WERI-Rb-1 (cell line): ENCODE measurements at regions not wholly inside any gene's neighbourhood (a gene's known extent, or its start where the extent isn't known, plus 50 kb on each side); places are given as distances from the start of the nearest gene placed in this dataset.

Experiments
- DNase-seq: peaks from one replicate; pipeline ENCODE4 v3.0.0-alpha.2; 2020
- H3K27ac ChIP-seq: fragments of 250-450 bp; sonication (Bioruptor Pico); 2 replicates; pipeline ENCODE4 v1.5.1; 2020; ENCODE audit warnings: mild to moderate bottlenecking, moderate library complexity
- H3K27me3 ChIP-seq: fragments of 250-450 bp; sonication (Bioruptor Pico); 2 replicates; pipeline ENCODE4 v1.5.1; 2021; ENCODE audit warnings: mild to moderate bottlenecking, low read depth, moderate library complexity; ENCODE audit not compliant: insufficient read depth, severe bottlenecking
- H3K36me3 ChIP-seq: fragments of 250-450 bp; sonication (Bioruptor Pico); 2 replicates; pipeline ENCODE4 v1.5.1; 2020; ENCODE audit warnings: mild to moderate bottlenecking, moderate library complexity
- H3K4me3 ChIP-seq: 2 replicates; pipeline ENCODE4 v1.5.1; 2011; ENCODE audit warnings: low read depth, mild to moderate bottlenecking, control low read depth, low read length
- H3K9me3 ChIP-seq: fragments of 250-450 bp; sonication (Bioruptor Pico); 2 replicates; pipeline ENCODE4 v1.5.1; 2021; ENCODE audit warnings: mild to moderate bottlenecking, moderate library complexity; ENCODE audit not compliant: severe bottlenecking
- CTCF ChIP-seq: IDR thresholded peaks from 2 replicates; pipeline ENCODE4 v1.5.1; 2011; ENCODE audit warnings: low read depth, mild to moderate bottlenecking, control low read depth, inconsistent platforms, low read length

DNA sequence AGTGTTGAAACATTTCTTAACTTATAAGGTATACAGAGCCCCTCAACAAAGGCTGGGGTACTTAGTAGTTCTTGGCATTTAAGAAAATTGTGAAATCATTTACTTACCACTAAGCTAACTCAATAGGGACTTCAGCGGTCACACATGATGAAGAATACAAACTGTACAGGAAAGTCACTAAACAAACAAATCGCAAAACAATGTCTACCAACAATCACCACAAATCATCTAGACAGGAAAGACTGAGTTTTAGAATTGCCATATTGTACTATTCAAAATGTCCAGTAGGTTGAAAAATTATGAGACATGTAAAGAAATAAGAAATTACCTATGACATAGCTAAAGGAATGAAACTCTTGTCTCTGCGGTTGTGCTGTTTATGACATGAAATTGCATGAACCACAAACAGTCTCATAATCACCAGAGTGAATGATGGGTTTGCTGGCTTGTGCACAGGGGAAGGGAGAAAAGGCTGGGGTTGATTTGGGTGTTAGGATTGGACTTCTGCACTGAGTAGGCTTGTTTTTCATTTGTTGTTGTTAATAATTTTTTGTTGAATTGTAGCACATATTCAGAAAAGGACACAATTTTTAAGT lies 441.1 kb upstream of the MON1B start:
- no peak for TF ChIP-seq CTCF
- Histone ChIP-seq H3K27ac (no peak overlapping the region), H3K4me3 (no peak overlapping the region), H3K9me3 (no peaks in the 10 kb centered on the region), H3K36me3 (no peaks in the 10 kb centered on the region), H3K27me3 (no peaks in the 10 kb centered on the region)
- DNase-seq, result no peak

GRCh38 chr16:76755496-76755895 lies 435.5 kb upstream of the MON1B start:
- DNase-seq, result no peak
- H3K27me3 ChIP-seq, result no peaks in the 10 kb centered on the region
- no peak overlapping the region for H3K27ac ChIP-seq
- TF ChIP-seq CTCF, result no peak
- H3K36me3 ChIP-seq, result no peaks in the 10 kb centered on the region
- no peaks in the 10 kb centered on the region for H3K9me3 ChIP-seq
- no peak overlapping the region for H3K4me3 ChIP-seq

- no peaks in the 10 kb centered on the region for H3K9me3 ChIP-seq
- TF ChIP-seq CTCF, result no peak
- H3K27ac ChIP-seq, result no peak overlapping the region
- no peak overlapping the region for H3K4me3 ChIP-seq
- no peaks in the 10 kb centered on the region for H3K27me3 ChIP-seq
- DNase-seq, result no peak
- H3K36me3 ChIP-seq, result no peaks in the 10 kb centered on the region
Observed at GRCh38 chr16:76756423-76756822, 434.6 kb upstream of the MON1B start.

DNA sequence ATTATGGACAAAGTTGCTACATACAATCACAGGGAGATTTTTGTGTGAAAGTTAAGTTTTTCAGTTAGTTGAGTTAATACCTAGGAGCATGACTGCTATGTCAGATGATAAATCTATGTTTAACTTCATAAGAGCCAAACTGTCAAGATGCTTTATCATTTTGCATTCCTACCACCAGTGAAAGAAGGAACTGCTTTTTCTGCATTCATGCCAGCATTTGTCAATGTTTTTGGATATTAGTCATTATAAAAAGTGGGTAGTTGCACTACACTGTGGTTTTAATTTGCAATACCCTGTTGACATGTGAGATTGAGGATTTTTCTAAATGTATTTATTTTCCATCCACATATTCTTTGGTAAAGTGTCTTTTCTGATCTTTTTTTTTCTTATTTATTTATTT lies 434.0 kb upstream of the MON1B start:
- Histone ChIP-seq H3K4me3 (no peak overlapping the region), H3K36me3 (no peaks in the 10 kb centered on the region), H3K27me3 (no peaks in the 10 kb centered on the region), H3K27ac (no peak overlapping the region), H3K9me3 (no peaks in the 10 kb centered on the region)
- DNase-seq, result no peak
- TF ChIP-seq CTCF, result no peak

DNA sequence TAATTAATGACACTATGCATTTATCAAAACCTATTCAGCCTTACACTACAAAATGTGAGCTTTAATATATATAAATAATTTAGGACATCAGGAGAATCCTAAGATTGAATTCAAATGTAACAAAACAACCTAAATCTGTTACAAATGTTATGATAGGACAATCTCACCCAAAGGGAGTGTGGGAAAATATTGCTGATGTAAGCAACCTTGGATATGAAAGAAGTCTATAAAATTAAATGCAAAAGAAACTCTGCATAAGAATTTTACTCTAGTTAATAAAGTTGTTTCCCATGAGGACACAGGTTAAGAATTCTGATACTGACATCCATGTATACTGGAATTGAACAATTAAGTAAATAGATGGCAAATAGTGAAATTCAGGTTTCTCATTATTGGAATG lies 424.5 kb upstream of the MON1B start:
- H3K27me3 ChIP-seq, result no peaks in the 10 kb centered on the region
- no peak for TF ChIP-seq CTCF
- no peak for DNase-seq
- no peak overlapping the region for H3K4me3 ChIP-seq
- no peaks in the 10 kb centered on the region for H3K36me3 ChIP-seq
- H3K9me3 ChIP-seq, result peaks cover 4% of the 10 kb centered on the region
- H3K27ac ChIP-seq, result no peak overlapping the region

DNA sequence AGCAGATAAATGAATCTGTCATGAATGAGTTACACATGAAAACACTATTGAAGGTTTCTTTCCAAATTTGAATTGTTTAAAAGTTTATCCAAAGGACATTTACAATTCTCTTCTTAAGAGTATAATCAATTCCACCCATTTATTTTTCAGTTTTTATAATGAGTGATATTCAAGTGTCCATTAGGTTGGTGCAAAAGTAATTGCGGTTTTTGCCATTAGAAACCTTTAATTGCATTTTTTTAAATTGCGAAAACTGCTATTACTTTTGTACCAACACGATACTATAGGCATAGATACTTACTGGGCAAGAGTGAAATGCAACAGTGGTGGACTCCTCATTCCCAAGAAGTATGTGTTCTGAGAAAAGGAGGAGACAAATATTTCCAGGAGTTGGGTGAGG lies 422.7 kb upstream of the MON1B start:
- Histone ChIP-seq H3K4me3 (no peak overlapping the region), H3K27ac (no peak overlapping the region), H3K27me3 (no peaks in the 10 kb centered on the region), H3K36me3 (no peaks in the 10 kb centered on the region), H3K9me3 (peaks cover 4% of the 10 kb centered on the region)
- DNase-seq, result no peak
- TF ChIP-seq CTCF, result no peak
